HepG2 (cell line): ENCODE measurements at regions not wholly inside any gene's neighbourhood (a gene's known extent, or its start where the extent isn't known, plus 50 kb on each side); places are given as distances from the start of the nearest gene placed in this dataset.

Experiments used
- ATAC-seq: fragments of 200-7000 bp; cut with Tn5 transposase; 3 replicates; pipeline ENCODE4 v1.9.1; 2020; ENCODE audit warnings: mild to moderate bottlenecking, moderate library complexity
- BruUV-seq: library from RNA; stranded (reverse); fragments of 400-500 nt; replicated peaks from 2 replicates; lab custom pipeline; 2021; lab: Mats Ljungman, UMichigan
- CTCF ChIA-PET: fragments of 300-600 bp; formaldehyde crosslinking; extraction: SDS; loops from one replicate; lab custom pipeline; 2021; ENCODE audit warnings: low total read pairs, inconsistent platforms, low intra/inter-chr PET ratio; lab: Yijun Ruan, JAX
- POLR2A ChIA-PET: fragments of 350-600 bp; sonication (Branson Sonifier 250); formaldehyde crosslinking; loops from one replicate; lab custom pipeline; 2020; ENCODE audit warnings: antibody characterized with exemption, inconsistent platforms; lab: Yijun Ruan, JAX
- DNase-seq: peaks from one replicate; pipeline ENCODE4 v3.0.0-alpha.2; 2015; ENCODE audit warnings: low spot score
- FAIRE-seq: peaks from 3 replicates; lab custom pipeline; 2011; peaks lifted over from hg19 to GRCh38; lab: Jason Lieb, UNC
- H2AFZ ChIP-seq: one replicate; pipeline ENCODE4 v1.6.1; 2011; ENCODE audit warnings: low read length, inconsistent platforms
- H3K27ac ChIP-seq: fragments of 300-600 bp; 3 replicates; pipeline ENCODE4 v1.8.0; 2011; ENCODE audit warnings: mixed run types, mild to moderate bottlenecking, mixed read lengths, low read length, inconsistent platforms; ENCODE audit not compliant: insufficient read depth; ENCODE audit errors: extremely low read length
- H3K27me3 ChIP-seq, 2 experiments: fragments of 200-600 bp in 1 of 2; 2 replicates in 1 of 2; 3 replicates in 1 of 2; pipeline versions ENCODE4 v1.6.0 to v1.8.0; 2011; ENCODE audit warnings: low read length in 2 of 2, mild to moderate bottlenecking in 2 of 2, moderate library complexity in 2 of 2, inconsistent platforms in 1 of 2; ENCODE audit not compliant: insufficient read depth in 2 of 2, control insufficient read depth in 1 of 2
- H3K36me3 ChIP-seq, 2 experiments: fragments of 200-600 bp in 1 of 2; replicated peaks in 1 of 2; 2 replicates in 1 of 2; 3 replicates in 1 of 2; pipeline versions ENCODE4 v1.5.1 to v1.8.0; 2011; ENCODE audit warnings: low read length in 2 of 2, inconsistent platforms in 1 of 2; ENCODE audit not compliant: insufficient read depth in 2 of 2, control insufficient read depth in 1 of 2
- H3K4me1 ChIP-seq: 2 replicates; pipeline ENCODE4 v1.5.1; 2012; ENCODE audit warnings: low read length, inconsistent platforms; ENCODE audit not compliant: insufficient read depth
- H3K4me2 ChIP-seq: 2 replicates; pipeline ENCODE4 v1.6.0; 2011; ENCODE audit warnings: low read depth, low read length, inconsistent platforms
- H3K4me3 ChIP-seq, 3 experiments: fragments of 200-600 bp in 1 of 3; sonication (generic), shearing (Covaris generic) in 1 of 3; replicated peaks in 1 of 3; 2 replicates each; pipeline ENCODE4 v1.5.1; 2011 to 2016; ENCODE audit warnings: low read length in 3 of 3, inconsistent platforms in 2 of 3, low read depth in 2 of 3, mild to moderate bottlenecking in 2 of 3, control low read depth in 1 of 3, mixed read lengths in 1 of 3; ENCODE audit not compliant: insufficient read depth in 1 of 3
- H3K79me2 ChIP-seq: one replicate; pipeline ENCODE4 v1.6.1; 2011; ENCODE audit warnings: low read length, inconsistent platforms; ENCODE audit not compliant: insufficient read depth
- H3K9ac ChIP-seq: 2 replicates; pipeline ENCODE4 v1.6.0; 2011; ENCODE audit warnings: mild to moderate bottlenecking, low read depth, low read length, inconsistent platforms; ENCODE audit not compliant: insufficient read depth
- H3K9me3 ChIP-seq: 2 replicates; pipeline ENCODE4 v1.5.1; 2012; ENCODE audit warnings: mild to moderate bottlenecking, low read length
- H4K20me1 ChIP-seq: 2 replicates; pipeline ENCODE4 v1.6.0; 2011; ENCODE audit warnings: inconsistent platforms, mild to moderate bottlenecking, low read length, moderate library complexity; ENCODE audit not compliant: insufficient read depth
- EED ChIP-seq: sonication (generic); formaldehyde crosslinking; IDR thresholded peaks from 2 replicates; pipeline ENCODE4 v1.5.0; 2020; ENCODE audit warnings: mild to moderate bottlenecking, missing genetic modification reagents
- MIXL1 ChIP-seq: IDR thresholded peaks from 2 replicates; pipeline ENCODE4 v1.6.1; 2016
- MXI1 ChIP-seq: IDR thresholded peaks from 3 replicates; pipeline ENCODE4 v1.6.1; 2012; ENCODE audit warnings: low read depth, low read length, inconsistent platforms, borderline replicate concordance
- RBAK ChIP-seq: sonication (generic); formaldehyde crosslinking; IDR thresholded peaks from 2 replicates; pipeline ENCODE4 v1.5.1; 2020; ENCODE audit warnings: mild to moderate bottlenecking, missing genetic modification reagents
- SETDB1 ChIP-seq: sonication (generic); formaldehyde crosslinking; IDR thresholded peaks from 2 replicates; pipeline ENCODE4 v1.5.1; 2020; ENCODE audit warnings: missing genetic modification reagents, mild to moderate bottlenecking, borderline replicate concordance
- ZFP62 ChIP-seq: sonication (generic); formaldehyde crosslinking; IDR thresholded peaks from 2 replicates; pipeline ENCODE4 v1.4.0; 2020; ENCODE audit warnings: missing genetic modification reagents
- ZNF605 ChIP-seq: sonication (generic); formaldehyde crosslinking; IDR thresholded peaks from 2 replicates; pipeline ENCODE4 v1.8.0; 2022; ENCODE audit warnings: mild to moderate bottlenecking, missing genetic modification reagents
- ZNF629 ChIP-seq: sonication (generic); formaldehyde crosslinking; conservative IDR thresholded peaks from 2 replicates; pipeline ENCODE4 v1.5.0; 2020; ENCODE audit warnings: missing genetic modification reagents
- WGBS: methylation state at CpG from one replicate; pipeline ENCODE4 v1.1.6; 2017; ENCODE audit warnings: low lambda C conversion rate; 5-methylcytosine and 5-hydroxymethylcytosine counted together
- in situ Hi-C: cut with HindIII; loops from 2 replicates; pipeline ENCODE4 v1.10.0; 2017; ENCODE audit warnings: low pct_unique_long_range_greater_than_20kb; ENCODE audit not compliant: extremely low pct_ligation_motif_present
- intact Hi-C: fragments of 100-400 bp; cut with micrococcal nuclease; formaldehyde crosslinking; loops from one replicate; pipeline ENCODE4 v1.10.0; 2022; ENCODE audit not compliant: unreplicated experiment
- TF ChIP-seq, protein P1 (sequence below): sonication (generic); formaldehyde crosslinking; IDR thresholded peaks from 2 replicates; pipeline ENCODE4 v1.8.1; 2023; ENCODE audit warnings: mild to moderate bottlenecking, moderate library complexity, missing genetic modification reagents
- TF ChIP-seq, protein P2 (sequence below): sonication (generic); formaldehyde crosslinking; IDR thresholded peaks from 2 replicates; pipeline ENCODE4 v1.5.0; 2020; ENCODE audit warnings: mild to moderate bottlenecking, missing genetic modification reagents

DNA sequence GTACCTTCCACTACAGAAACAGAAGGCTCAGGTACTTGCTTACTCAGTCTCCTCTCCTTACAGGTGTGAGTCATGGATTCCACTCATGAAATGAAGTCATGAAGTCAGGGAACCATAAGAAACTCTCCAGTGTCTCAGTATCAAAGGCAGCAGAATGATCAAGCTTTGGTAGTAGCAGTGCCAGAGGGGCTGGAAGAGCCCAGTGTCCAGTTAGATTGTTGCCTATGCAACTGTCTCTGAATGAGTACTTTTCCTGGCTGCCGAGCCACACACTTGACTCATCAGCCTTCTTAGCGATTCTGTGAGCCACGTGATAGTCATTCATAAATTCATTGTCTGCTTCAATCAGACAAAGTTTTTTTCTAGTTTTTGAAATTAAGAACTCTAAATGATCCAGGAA is 52.2 kb upstream of the DTNBP1 start (continued):
- TF ChIP-seq ZNF605: no peak
- TF ChIP-seq ZNF629: no peak
- TF ChIP-seq, protein P1, sequence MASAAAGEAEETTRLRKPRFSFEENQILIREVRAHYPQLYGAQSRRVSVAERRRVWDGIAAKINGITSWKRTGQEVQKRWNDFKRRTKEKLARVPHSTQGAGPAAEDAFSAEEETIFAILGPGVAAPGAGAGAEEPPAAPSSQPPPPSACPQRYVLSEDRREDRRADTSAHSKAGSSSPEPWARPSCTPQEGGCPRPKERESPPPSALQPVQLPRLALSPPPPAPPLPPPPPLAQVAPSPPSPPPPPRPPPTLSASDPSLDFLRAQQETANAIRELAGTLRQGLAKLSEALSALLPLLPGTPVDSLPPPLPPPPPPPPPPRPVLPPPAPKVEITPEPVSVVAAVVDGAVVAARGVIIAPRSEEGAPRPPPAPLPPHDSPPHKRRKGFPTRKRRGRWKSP: no peak
- TF ChIP-seq SETDB1 (CRISPR knock-in tag): no peak
- TF ChIP-seq EED (CRISPR knock-in tag): no peak

DNA sequence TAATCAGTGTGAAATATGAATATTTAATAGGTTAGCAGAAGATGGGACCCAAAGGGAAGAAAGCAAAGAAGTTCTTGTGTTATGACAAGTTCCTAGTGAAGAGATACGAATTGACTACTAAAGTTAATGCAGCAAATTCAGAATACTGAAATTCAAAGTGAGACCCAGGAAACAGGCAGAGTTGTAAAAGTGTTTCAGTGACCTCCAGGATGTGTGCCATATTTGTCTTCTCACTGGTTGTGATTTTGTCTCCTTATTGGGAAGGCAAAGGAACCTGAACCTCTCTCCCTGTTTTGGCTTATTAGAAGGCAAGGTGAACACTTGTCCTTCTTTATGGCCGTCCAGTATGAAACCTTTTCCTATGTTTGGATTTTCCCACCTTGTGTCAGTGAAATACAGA is 51.8 kb upstream of the DTNBP1 start:
- BruUV-seq: no TSS peak
- no peak overlapping the region for H2AFZ ChIP-seq
- H4K20me1 ChIP-seq: no peaks in the 10 kb centered on the region
- TF ChIP-seq MXI1 (no peak), EED (CRISPR knock-in tag) (no peak), ZFP62 (CRISPR knock-in tag) (no peak), MIXL1 (CRISPR knock-in tag) (no peak), RBAK (CRISPR knock-in tag) (no peak)
- TF ChIP-seq, protein P2, sequence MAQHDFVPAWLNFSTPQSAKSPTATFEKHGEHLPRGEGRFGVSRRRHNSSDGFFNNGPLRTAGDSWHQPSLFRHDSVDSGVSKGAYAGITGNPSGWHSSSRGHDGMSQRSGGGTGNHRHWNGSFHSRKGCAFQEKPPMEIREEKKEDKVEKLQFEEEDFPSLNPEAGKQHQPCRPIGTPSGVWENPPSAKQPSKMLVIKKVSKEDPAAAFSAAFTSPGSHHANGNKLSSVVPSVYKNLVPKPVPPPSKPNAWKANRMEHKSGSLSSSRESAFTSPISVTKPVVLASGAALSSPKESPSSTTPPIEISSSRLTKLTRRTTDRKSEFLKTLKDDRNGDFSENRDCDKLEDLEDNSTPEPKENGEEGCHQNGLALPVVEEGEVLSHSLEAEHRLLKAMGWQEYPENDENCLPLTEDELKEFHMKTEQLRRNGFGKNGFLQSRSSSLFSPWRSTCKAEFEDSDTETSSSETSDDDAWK (CRISPR knock-in tag): no peak
- TF ChIP-seq, all 625 proteins: peak for 0
- POLR2A ChIA-PET: no interaction called here
- Histone ChIP-seq H3K4me1 (no peaks in the 10 kb centered on the region), H3K27me3 (peaks cover 0 to 12% of the 10 kb centered on the region in 2 experiments; a peak in 1 of 5 replicates), H3K27ac (no peak overlapping the region), H3K9me3 (no peaks in the 10 kb centered on the region), H3K36me3 (no peaks in the 10 kb centered on the region), H3K9ac (no peak overlapping the region), H3K4me2 (no peak overlapping the region), H3K79me2 (no peaks in the 10 kb centered on the region), H3K4me3 (no peak overlapping the region)
- ATAC-seq (no peak), DNase-seq (no peak), FAIRE-seq (no peak)
- 8% methylated on average over 2 of the region's 2 CpGs for WGBS
- in situ Hi-C loops (no loop called here), intact Hi-C loops (no loop called here)
- CTCF ChIA-PET: no interaction called here
